ENCODE measurements at regions not wholly inside any gene's neighbourhood (a gene's known extent, or its start where the extent isn't known, plus 50 kb on each side); places are given as distances from the start of the nearest gene placed in this dataset.

GRCh38 chrX:117215683-117216082, 752.9 kb upstream of the CT83 start:
- no peak for DNase-seq (ENCODE audit: low read depth)

DNA sequence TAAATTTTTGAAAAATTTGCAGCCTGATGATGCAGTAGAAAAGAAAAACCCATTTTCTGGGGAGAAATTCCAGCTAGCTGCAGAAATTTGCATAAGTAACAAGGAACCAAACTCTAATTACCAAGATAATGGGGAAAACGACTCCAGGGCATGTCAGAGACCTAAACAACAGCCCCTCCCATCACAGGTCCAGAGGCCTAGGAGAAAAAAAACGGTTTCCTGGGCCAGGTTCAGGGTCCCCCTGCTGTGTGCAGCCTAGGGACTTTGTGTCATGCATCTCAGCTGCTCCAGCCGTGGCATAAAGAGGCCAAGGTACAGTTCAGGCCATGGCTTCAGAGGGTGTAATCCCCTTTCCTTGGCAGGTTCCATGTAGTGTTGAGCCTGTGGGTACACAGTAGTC, 733.7 kb upstream of the CT83 start:
- DNase-seq (ENCODE audit: low read depth): no peak

GRCh38 chrX:117147249-117147648, 684.5 kb upstream of the CT83 start:
- no peak for DNase-seq (ENCODE audit: low read depth)

- no peak for DNase-seq (ENCODE audit: low read depth)
These were observed 675.3 kb upstream of the CT83 start for GRCh38 chrX:117138070-117138469.

GRCh38 chrX:117134983-117135382, 672.2 kb upstream of the CT83 start:
- no peak for DNase-seq (ENCODE audit: low read depth)

- DNase-seq (ENCODE audit: low read depth): no peak
These were observed 657.9 kb upstream of the CT83 start for GRCh38 chrX:117120700-117121099.

- DNase-seq (ENCODE audit: low read depth): no peak
These were observed 633.8 kb upstream of the CT83 start for GRCh38 chrX:117096528-117096927.

DNA sequence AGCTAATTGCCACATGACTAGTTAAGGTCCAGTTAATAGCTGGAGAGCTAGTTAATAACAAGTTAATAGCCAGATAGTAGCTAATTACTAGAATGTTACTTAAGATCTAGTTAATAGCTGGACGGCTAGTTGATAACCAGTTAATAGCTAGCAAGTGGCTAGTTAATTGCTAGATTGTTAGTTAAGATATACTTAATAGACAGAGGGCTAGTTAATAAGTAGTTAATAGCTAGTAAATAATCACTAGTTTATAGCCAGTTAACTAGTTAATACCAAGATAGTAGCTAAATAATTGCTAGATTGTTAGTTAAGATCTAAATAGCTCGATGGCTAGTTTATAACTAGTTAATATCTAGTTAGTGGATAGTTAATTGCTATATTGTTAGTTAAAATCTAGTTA, 632.6 kb upstream of the CT83 start:
- no peak for DNase-seq (ENCODE audit: low read depth)

GRCh38 chrX:117094149-117094548, 631.4 kb upstream of the CT83 start:
- no peak for DNase-seq (ENCODE audit: low read depth)

DNA sequence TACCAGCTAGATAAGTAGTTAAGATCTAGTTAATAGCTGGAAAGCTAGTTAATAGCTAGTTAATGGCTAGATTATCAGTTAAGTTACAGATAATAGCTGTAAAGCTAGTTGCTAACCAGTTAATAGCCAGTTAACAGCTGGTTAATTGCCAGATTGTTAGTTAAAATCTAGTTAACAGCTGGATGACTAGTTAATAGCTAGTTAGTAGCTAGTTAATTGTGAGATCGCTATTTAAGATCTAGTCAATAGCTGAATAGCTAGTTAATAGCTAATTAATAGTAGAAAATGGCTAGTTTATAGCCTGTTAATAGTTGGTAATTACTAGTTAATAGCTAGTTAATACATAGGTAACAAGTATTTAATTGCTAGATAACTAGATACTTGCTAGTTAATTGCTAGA, 630.5 kb upstream of the CT83 start:
- no peak for DNase-seq (ENCODE audit: low read depth)

GRCh38 chrX:117092641-117093040, 629.9 kb upstream of the CT83 start:
- DNase-seq (ENCODE audit: low read depth): no peak

GRCh38 chrX:117063224-117063623, 600.4 kb upstream of the CT83 start:
- no peak for DNase-seq (ENCODE audit: low read depth)

DNA sequence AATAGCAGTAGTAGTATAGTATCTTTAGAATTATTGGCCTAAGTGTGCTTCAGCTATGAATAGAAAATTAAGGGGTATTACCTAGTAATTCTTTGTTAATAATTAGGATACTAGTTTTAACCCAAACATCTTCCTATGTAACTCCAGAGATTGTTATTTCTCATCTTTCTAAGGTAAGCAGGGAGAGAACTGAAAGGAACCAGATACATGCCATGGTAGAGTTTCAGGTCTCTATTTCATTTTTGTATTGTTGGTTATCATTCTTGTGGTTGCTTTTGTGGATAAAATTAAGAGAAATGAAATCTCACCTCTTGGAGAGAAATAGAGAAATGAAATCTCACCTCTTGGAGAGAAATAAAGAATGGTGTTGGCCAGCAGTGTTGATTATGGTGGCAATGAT, 597.1 kb upstream of the CT83 start:
- DNase-seq (ENCODE audit: low read depth): no peak

GRCh38 chrX:117053260-117053659, 590.5 kb upstream of the CT83 start:
- no peak for DNase-seq (ENCODE audit: low read depth)

- DNase-seq (ENCODE audit: low read depth): no peak
These were observed 576.2 kb upstream of the CT83 start for GRCh38 chrX:117038918-117039440.

DNA sequence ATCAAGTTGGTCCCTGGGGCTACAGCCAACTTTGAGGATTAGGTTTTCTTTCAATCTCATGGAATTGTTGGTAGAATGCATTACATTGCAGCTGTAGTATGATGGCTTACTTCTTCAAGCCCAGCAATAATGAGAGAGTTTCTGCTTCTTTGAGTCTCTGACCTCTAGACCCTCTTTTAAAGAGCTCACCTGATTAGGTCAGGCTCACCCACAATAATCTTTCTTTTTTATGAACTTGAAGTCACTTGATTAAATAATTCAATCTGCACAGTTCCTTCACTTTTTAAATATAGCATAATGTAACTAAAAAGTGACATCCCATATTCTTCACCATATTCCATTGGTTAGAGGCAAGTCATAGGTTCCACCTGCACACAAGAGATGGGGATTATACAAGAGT, 547.5 kb upstream of the CT83 start:
- DNase-seq (ENCODE audit: low read depth): no peak

DNA sequence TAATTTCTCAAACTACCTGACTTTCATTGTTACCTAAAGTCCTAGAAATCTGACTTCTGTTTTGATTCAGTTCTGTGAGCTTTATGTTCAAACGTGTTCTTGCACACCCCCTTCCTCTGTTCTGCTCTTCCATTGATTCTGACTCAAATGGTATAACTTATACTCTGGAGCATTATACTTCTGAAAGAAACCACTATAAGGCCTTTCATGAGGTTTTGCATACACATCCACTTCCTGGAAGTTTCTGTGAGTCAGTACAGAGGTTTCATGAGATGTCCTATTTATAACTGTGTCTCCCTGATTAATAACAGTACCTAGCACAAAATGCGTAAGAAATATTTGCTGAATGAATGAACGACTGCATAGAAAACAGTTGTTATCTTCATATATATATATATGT, 540.2 kb upstream of the CT83 start:
- DNase-seq (ENCODE audit: low read depth): no peak

DNA sequence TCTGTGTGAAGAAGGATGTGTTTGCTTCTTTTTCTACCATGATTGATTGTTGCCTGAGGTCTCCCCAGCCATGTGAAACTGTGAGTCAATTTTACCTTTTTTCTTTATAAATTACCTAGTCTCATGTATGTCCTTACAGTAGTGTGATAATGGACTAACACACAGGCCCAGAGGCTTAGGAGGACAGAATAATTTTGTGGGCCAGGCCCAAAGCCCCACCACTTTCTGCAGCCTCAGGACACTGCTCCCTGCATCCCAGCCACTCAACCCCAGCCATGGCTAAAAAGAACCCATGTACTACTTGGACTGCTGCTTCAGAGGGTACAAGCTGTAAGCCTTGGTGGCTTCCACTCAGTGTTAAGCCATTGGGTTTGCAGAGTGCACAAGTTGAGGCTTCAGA, 512.7 kb upstream of the CT83 start:
- DNase-seq (ENCODE audit: low read depth): no peak

DNA sequence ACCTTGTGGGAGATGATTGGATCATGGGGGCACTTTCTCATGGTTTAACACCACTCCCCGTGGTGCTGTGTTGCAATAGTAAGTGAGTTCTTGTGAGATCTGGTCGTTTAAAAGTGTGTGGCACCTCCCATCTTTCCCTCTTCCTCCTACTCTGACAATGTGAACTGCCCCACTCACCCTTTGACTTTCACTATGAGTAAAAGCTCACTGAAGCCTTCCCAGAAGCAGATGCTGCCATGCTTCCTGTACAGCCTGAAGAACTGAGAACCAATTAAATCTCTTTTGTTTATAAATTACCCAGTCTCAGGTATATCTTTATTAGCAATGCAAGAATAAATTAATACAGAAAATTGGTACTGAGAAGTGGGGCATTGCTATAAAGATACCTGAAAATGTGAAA, 509.6 kb upstream of the CT83 start:
- DNase-seq (ENCODE audit: low read depth): no peak

- no peak for DNase-seq (ENCODE audit: low read depth)
These were observed 499.3 kb upstream of the CT83 start for GRCh38 chrX:116961872-116962582.

DNA sequence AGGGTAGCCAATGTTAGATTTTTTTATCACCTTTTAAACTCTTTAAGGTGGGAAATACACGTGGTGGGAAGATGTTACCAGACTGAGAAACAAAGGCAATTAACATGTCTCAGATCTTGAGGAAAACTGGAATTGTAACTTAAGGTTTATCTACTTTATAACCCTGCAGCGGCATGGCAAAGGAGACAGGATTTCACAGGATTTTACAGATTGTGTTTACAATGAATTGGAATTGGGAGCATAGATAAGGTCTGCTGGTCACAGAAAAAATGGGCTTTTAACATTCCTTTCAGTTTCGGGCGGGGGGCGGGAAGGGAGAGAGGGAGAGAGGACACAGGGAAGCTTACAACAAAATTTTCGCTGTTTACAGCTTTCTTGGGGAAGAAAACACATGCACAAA, 467.5 kb upstream of the CT83 start:
- DNase-seq (ENCODE audit: low read depth): no peak

DNA sequence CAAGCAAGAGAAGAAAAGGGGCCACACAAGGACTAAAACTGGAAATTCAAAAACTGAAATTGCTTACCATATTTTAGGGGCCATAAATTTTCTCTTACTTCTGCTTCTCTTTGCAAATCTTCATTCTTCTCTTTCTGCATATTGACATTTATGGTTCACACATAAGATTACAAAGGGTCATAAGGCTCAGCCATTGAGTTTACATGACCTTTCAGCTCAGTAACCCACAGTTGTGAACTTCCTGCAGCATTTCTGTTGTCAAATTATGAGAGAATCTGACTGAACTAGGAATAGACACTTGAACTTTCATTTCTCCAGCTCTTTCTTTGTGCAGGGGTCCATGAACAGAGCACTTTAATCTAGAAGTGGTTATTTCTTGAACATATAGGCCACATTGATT, 434.8 kb upstream of the CT83 start:
- no peak for DNase-seq (ENCODE audit: low read depth)

DNA sequence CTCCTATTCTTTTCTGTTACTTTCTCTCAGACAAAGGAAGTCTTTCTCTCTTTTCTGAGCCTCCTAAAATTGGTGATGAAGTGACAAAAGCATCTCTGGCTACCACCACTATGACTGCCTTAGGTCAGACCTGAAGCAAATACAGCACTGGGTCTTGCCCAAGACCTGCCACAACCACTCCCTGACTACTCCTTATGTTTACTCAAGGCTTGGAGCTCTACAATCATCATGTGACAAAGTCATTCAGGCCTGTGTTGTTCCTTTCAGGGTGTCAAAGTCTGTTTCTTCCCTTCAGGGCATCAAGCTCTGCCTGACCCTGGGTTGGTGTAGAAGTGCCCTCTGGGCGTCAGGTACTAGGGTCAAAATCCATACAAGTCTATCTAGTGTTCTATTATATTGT, 419.2 kb upstream of the CT83 start:
- DNase-seq (ENCODE audit: low read depth): no peak

DNA sequence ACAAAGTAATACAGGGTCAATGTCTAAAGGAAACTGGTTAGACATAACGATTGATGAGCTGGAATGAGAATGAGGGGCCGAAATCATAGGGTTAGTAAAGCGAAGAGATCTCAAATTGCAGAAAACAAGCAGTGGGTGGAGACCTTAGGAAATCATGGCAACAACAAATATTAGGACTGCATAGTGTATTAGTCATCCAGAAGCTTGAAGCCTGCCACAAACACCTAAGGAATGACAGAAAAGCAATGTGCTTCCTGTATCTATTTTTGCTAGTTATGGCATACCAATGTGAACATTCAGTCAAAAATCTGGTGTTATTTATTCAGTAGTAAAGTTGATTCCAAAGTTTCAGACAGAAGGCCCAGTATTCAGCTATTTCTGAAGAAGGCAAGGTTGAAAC, 410.9 kb upstream of the CT83 start:
- peak; percentile 19 for DNase-seq (ENCODE audit: low read depth)
